Esophagus (tissue), 2 donors: ENCODE measurements at regions not wholly inside any gene's neighbourhood (a gene's known extent, or its start where the extent isn't known, plus 50 kb on each side); places are given as distances from the start of the nearest gene placed in this dataset.
"Not testable (repeated sequence)": the region's sequence is repeated elsewhere in the genome, so short reads cannot be mapped to it uniquely, and the experiment has no call there.

ENCODE experiments used
- H3K27ac ChIP-seq, 2 donors: one replicate each; pipeline ENCODE4 v1.5.1; 2013; ENCODE audit warnings: low read depth in 2 of 2, mild to moderate bottlenecking in 2 of 2, inconsistent platforms in 1 of 2, low read length in 1 of 2, moderate library complexity in 1 of 2
- H3K27me3 ChIP-seq, 2 donors: one replicate each; pipeline ENCODE4 v1.6.1; 2013; ENCODE audit warnings: low read length in 2 of 2, control low read depth in 1 of 2, mild to moderate bottlenecking in 1 of 2; ENCODE audit not compliant: insufficient read depth in 2 of 2, control insufficient read depth in 1 of 2
- H3K36me3 ChIP-seq, 2 donors: one replicate each; pipeline ENCODE4 v1.6.1; 2013; ENCODE audit warnings: low read length in 1 of 2; ENCODE audit not compliant: control insufficient read depth in 2 of 2, insufficient read depth in 2 of 2
- H3K4me1 ChIP-seq, 2 donors: one replicate each; pipeline ENCODE4 v1.6.1; 2013; ENCODE audit warnings: low read length in 1 of 2; ENCODE audit not compliant: control insufficient read depth in 2 of 2, insufficient read depth in 2 of 2
- H3K4me3 ChIP-seq, 2 donors: one replicate each; pipeline ENCODE4 v1.5.1; 2013; ENCODE audit warnings: low read length in 2 of 2, mild to moderate bottlenecking in 2 of 2, low read depth in 1 of 2, moderate library complexity in 1 of 2
- H3K9me3 ChIP-seq, 2 donors: one replicate each; pipeline ENCODE4 v1.6.1; 2013; ENCODE audit warnings: mild to moderate bottlenecking in 2 of 2, low read depth in 1 of 2, low read length in 1 of 2, moderate library complexity in 1 of 2; ENCODE audit not compliant: control insufficient read depth in 2 of 2, insufficient read depth in 1 of 2
- WGBS, 2 donors: extraction: QIAGEN DNeasy Blood & Tissue Kit; methylation state at CpG; one replicate each; pipeline ENCODE4 v1.1.7; 2013; 5-methylcytosine and 5-hydroxymethylcytosine counted together
- donor health status: healthy with polysubstance abuse.
- donor health status: Bipolar disorder and iron deficiency.

DNA sequence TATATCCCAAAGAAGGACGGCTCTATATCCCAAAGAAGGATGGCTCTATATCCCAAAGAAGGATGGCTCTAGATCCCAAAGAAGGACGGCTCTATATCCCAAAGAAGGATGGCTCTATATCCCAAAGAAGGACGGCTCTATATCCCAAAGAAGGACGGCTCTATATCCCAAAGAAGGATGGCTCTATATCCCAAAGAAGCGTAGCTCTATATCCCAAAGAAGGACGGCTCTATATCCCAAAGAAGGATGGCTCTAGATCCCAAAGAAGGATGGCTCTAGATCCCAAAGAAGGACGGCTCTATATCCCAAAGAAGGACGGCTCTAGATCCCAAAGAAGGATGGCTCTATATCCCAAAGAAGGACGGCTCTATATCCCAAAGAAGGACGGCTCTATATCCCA is 170.1 kb downstream of the KIF26A start:
- 71 to 82% methylated on average over 10 of the region's 10 CpGs for WGBS, 2 donors
- H3K27ac ChIP-seq, H3K4me1 ChIP-seq, H3K36me3 ChIP-seq, H3K9me3 ChIP-seq, H3K4me3 ChIP-seq, H3K27me3 ChIP-seq: not testable (repeated sequence)

- H3K27ac ChIP-seq = no peak overlapping the region
- H3K4me3 ChIP-seq = no peak overlapping the region
- WGBS, 2 donors = 82 to 83% methylated on average over 8 of the region's 8 CpGs
- no peaks in the 10 kb centered on the region for H3K4me1 ChIP-seq
- H3K36me3 ChIP-seq = no peaks in the 10 kb centered on the region
- peaks cover 0 to 3% of the 10 kb centered on the region in 2 donors for H3K9me3 ChIP-seq
- no peaks in the 10 kb centered on the region for H3K27me3 ChIP-seq
Measured at GRCh38 chr14:104309657-104310369, 171.4 kb downstream of the KIF26A start.

GRCh38 chr14:104311358-104311757 is 173.0 kb downstream of the KIF26A start:
- Histone ChIP-seq H3K9me3 (peaks cover 0 to 3% of the 10 kb centered on the region in 2 donors), H3K4me3 (no peak overlapping the region), H3K27me3 (no peaks in the 10 kb centered on the region), H3K36me3 (no peaks in the 10 kb centered on the region), H3K4me1 (no peaks in the 10 kb centered on the region), H3K27ac (no peak overlapping the region)
- WGBS, 2 donors = 80 to 82% methylated on average over 4 of the region's 4 CpGs

- Histone ChIP-seq H3K4me1 (no peaks in the 10 kb centered on the region), H3K27ac (no peak overlapping the region), H3K9me3 (no peaks in the 10 kb centered on the region), H3K27me3 (no peaks in the 10 kb centered on the region), H3K4me3 (no peak overlapping the region), H3K36me3 (no peaks in the 10 kb centered on the region)
- 75% methylated on average over 4 of the region's 4 CpGs for WGBS, 2 donors
Measured at GRCh38 chr14:104313674-104314073, 175.3 kb downstream of the KIF26A start.

DNA sequence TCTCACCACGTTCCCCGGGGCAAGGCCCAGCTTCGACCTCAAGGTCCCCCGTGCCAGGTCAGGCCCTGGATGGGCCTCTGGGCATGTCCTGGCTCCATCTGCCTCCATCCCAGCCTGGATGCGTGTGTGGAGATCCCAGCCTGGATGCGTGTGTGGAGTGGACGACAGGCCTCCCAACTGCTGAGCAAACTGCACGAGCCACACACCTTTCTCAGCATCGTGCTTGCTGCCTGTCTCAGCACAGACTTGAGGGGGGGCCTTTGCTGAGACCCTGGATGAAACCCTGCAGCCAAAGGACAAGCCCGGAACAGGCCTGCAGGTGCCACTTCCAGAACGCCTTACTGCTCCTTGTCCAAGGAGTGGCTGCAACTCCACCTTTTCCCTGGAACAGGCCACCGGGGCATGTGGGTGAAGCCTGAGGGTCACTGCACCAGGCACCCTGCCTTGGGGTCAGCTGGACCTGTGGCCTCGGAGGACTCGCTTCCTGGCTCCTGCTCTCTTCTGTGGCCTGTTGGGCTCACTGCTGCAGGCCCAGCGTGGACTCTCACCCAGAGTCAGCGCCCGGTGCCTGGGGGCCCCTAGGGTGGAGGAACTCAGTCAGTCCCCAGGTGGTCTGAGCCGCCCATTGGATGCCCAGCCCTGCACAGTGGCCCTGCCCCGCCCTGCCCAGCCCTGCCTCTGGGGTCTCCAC is 176.0 kb downstream of the KIF26A start:
- Histone ChIP-seq H3K27me3 (no peaks in the 10 kb centered on the region), H3K4me3 (no peak overlapping the region), H3K9me3 (no peaks in the 10 kb centered on the region), H3K36me3 (no peaks in the 10 kb centered on the region), H3K27ac (no peak overlapping the region), H3K4me1 (no peaks in the 10 kb centered on the region)
- WGBS, 2 donors = 76 to 80% methylated on average over 19 of the region's 19 CpGs

- 60 to 68% methylated on average over 14 of the region's 14 CpGs for WGBS, 2 donors
- Histone ChIP-seq H3K27ac (no peak overlapping the region), H3K4me3 (no peak overlapping the region), H3K4me1 (no peaks in the 10 kb centered on the region), H3K9me3 (no peaks in the 10 kb centered on the region), H3K36me3 (no peaks in the 10 kb centered on the region), H3K27me3 (no peaks in the 10 kb centered on the region)
Measured at GRCh38 chr14:104315169-104315568, 176.8 kb downstream of the KIF26A start.

GRCh38 chr14:104315625-104316024 is 177.2 kb downstream of the KIF26A start:
- H3K4me3 ChIP-seq = no peak overlapping the region
- no peak overlapping the region for H3K27ac ChIP-seq
- no peaks in the 10 kb centered on the region for H3K27me3 ChIP-seq
- no peaks in the 10 kb centered on the region for H3K36me3 ChIP-seq
- H3K9me3 ChIP-seq = no peaks in the 10 kb centered on the region
- no peaks in the 10 kb centered on the region for H3K4me1 ChIP-seq
- WGBS, 2 donors = 85 to 89% methylated on average over 2 of the region's 2 CpGs

GRCh38 chr14:104316121-104316722 is 177.8 kb downstream of the KIF26A start:
- no peak overlapping the region for H3K4me3 ChIP-seq
- WGBS, 2 donors = 76 to 84% methylated on average over 20 of the region's 20 CpGs
- H3K27ac ChIP-seq = no peak overlapping the region
- no peaks in the 10 kb centered on the region for H3K9me3 ChIP-seq
- H3K36me3 ChIP-seq = no peaks in the 10 kb centered on the region
- H3K4me1 ChIP-seq = no peaks in the 10 kb centered on the region
- no peaks in the 10 kb centered on the region for H3K27me3 ChIP-seq

DNA sequence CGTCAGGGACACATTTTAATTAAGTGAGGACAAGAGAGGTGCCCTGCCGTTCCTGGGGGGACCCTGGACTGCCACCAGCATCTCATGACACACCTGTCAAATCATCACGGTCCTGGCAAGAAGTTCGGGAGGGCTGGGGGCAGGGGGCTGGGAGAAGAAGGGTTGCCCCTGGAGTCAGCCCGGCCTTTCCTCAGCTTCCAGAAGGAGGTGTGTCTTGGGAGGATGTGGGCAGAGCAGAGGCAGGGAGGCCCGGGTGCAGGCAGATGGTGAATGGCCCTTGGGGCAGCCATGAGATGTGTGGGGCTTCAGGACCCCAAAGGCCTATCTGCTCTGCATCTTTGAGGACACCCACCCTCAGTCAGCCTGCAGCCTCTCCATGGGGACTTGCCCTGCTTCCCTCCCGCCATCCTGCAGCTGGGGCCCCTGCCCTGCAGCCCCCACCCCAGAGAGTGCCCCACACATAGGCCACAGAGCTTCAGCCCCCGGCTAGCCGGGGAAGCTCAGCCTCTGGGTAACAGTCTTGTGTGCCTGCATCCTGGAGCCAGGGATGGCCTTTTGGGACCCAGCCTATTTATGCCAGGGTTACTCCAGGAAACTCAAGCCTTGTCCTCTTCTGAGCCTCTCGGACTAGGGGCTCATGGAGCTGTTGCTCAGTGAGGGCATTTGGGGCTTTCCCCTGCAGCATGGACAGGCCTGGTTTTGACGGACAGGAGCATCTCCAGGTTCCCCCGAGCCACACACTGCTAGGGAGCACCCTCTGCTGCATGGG is 178.5 kb downstream of the KIF26A start:
- WGBS, 2 donors = 71 to 73% methylated on average over 12 of the region's 12 CpGs
- Histone ChIP-seq H3K27me3 (peaks cover 0 to under 1% of the 10 kb centered on the region in 2 donors), H3K4me3 (no peak overlapping the region), H3K27ac (no peak overlapping the region), H3K4me1 (no peaks in the 10 kb centered on the region), H3K9me3 (no peaks in the 10 kb centered on the region), H3K36me3 (no peaks in the 10 kb centered on the region)
